HepG2 (cell line): ENCODE measurements at regions not wholly inside any gene's neighbourhood (a gene's known extent, or its start where the extent isn't known, plus 50 kb on each side); places are given as distances from the start of the nearest gene placed in this dataset.
"Not testable (repeated sequence)": the region's sequence is repeated elsewhere in the genome, so short reads cannot be mapped to it uniquely, and the experiment has no call there.

ENCODE experiments used
- ATAC-seq: fragments of 200-7000 bp; cut with Tn5 transposase; 3 replicates; pipeline ENCODE4 v1.9.1; 2020; ENCODE audit warnings: mild to moderate bottlenecking, moderate library complexity
- BruUV-seq: library from RNA; stranded (reverse); fragments of 400-500 nt; replicated peaks from 2 replicates; lab custom pipeline; 2021; lab: Mats Ljungman, UMichigan
- CTCF ChIA-PET: fragments of 300-600 bp; formaldehyde crosslinking; extraction: SDS; loops from one replicate; lab custom pipeline; 2021; ENCODE audit warnings: low total read pairs, inconsistent platforms, low intra/inter-chr PET ratio; lab: Yijun Ruan, JAX
- POLR2A ChIA-PET: fragments of 350-600 bp; sonication (Branson Sonifier 250); formaldehyde crosslinking; loops from one replicate; lab custom pipeline; 2020; ENCODE audit warnings: antibody characterized with exemption, inconsistent platforms; lab: Yijun Ruan, JAX
- DNase-seq: peaks from one replicate; pipeline ENCODE4 v3.0.0-alpha.2; 2015; ENCODE audit warnings: low spot score
- FAIRE-seq: peaks from 3 replicates; lab custom pipeline; 2011; peaks lifted over from hg19 to GRCh38; lab: Jason Lieb, UNC
- H2AFZ ChIP-seq: one replicate; pipeline ENCODE4 v1.6.1; 2011; ENCODE audit warnings: low read length, inconsistent platforms
- H3K27ac ChIP-seq: fragments of 300-600 bp; 3 replicates; pipeline ENCODE4 v1.8.0; 2011; ENCODE audit warnings: mixed run types, mild to moderate bottlenecking, mixed read lengths, low read length, inconsistent platforms; ENCODE audit not compliant: insufficient read depth; ENCODE audit errors: extremely low read length
- H3K27me3 ChIP-seq, 2 experiments: fragments of 200-600 bp in 1 of 2; 2 replicates in 1 of 2; 3 replicates in 1 of 2; pipeline versions ENCODE4 v1.6.0 to v1.8.0; 2011; ENCODE audit warnings: low read length in 2 of 2, mild to moderate bottlenecking in 2 of 2, moderate library complexity in 2 of 2, inconsistent platforms in 1 of 2; ENCODE audit not compliant: insufficient read depth in 2 of 2, control insufficient read depth in 1 of 2
- H3K36me3 ChIP-seq, 2 experiments: fragments of 200-600 bp in 1 of 2; replicated peaks in 1 of 2; 2 replicates in 1 of 2; 3 replicates in 1 of 2; pipeline versions ENCODE4 v1.5.1 to v1.8.0; 2011; ENCODE audit warnings: low read length in 2 of 2, inconsistent platforms in 1 of 2; ENCODE audit not compliant: insufficient read depth in 2 of 2, control insufficient read depth in 1 of 2
- H3K4me1 ChIP-seq: 2 replicates; pipeline ENCODE4 v1.5.1; 2012; ENCODE audit warnings: low read length, inconsistent platforms; ENCODE audit not compliant: insufficient read depth
- H3K4me2 ChIP-seq: 2 replicates; pipeline ENCODE4 v1.6.0; 2011; ENCODE audit warnings: low read depth, low read length, inconsistent platforms
- H3K4me3 ChIP-seq, 3 experiments: fragments of 200-600 bp in 1 of 3; sonication (generic), shearing (Covaris generic) in 1 of 3; replicated peaks in 1 of 3; 2 replicates each; pipeline ENCODE4 v1.5.1; 2011 to 2016; ENCODE audit warnings: low read length in 3 of 3, inconsistent platforms in 2 of 3, low read depth in 2 of 3, mild to moderate bottlenecking in 2 of 3, control low read depth in 1 of 3, mixed read lengths in 1 of 3; ENCODE audit not compliant: insufficient read depth in 1 of 3
- H3K79me2 ChIP-seq: one replicate; pipeline ENCODE4 v1.6.1; 2011; ENCODE audit warnings: low read length, inconsistent platforms; ENCODE audit not compliant: insufficient read depth
- H3K9ac ChIP-seq: 2 replicates; pipeline ENCODE4 v1.6.0; 2011; ENCODE audit warnings: mild to moderate bottlenecking, low read depth, low read length, inconsistent platforms; ENCODE audit not compliant: insufficient read depth
- H3K9me3 ChIP-seq: 2 replicates; pipeline ENCODE4 v1.5.1; 2012; ENCODE audit warnings: mild to moderate bottlenecking, low read length
- H4K20me1 ChIP-seq: 2 replicates; pipeline ENCODE4 v1.6.0; 2011; ENCODE audit warnings: inconsistent platforms, mild to moderate bottlenecking, low read length, moderate library complexity; ENCODE audit not compliant: insufficient read depth
- FOXC1 ChIP-seq: sonication (generic); formaldehyde crosslinking; IDR thresholded peaks from 2 replicates; pipeline ENCODE4 v1.8.0; 2022; ENCODE audit warnings: mild to moderate bottlenecking, missing genetic modification reagents, borderline replicate concordance
- FOXK1 ChIP-seq: sonication (generic); formaldehyde crosslinking; IDR thresholded peaks from 2 replicates; pipeline ENCODE4 v1.4.0; 2020; ENCODE audit warnings: low read depth, missing genetic modification reagents, borderline replicate concordance
- HMGXB3 ChIP-seq: sonication (generic); formaldehyde crosslinking; IDR thresholded peaks from 2 replicates; pipeline ENCODE4 v1.4.0; 2020; ENCODE audit warnings: missing genetic modification reagents, borderline replicate concordance
- ISL2 ChIP-seq: sonication (generic); formaldehyde crosslinking; IDR thresholded peaks from 2 replicates; pipeline ENCODE4 v1.5.0; 2020; ENCODE audit warnings: missing genetic modification reagents
- KAT2B ChIP-seq: fragments of 150-350 bp; IDR thresholded peaks from 2 replicates; pipeline ENCODE4 v1.6.1; 2014; ENCODE audit warnings: low read depth, low read length, borderline replicate concordance
- KLF12 ChIP-seq: sonication (generic); formaldehyde crosslinking; IDR thresholded peaks from 2 replicates; pipeline ENCODE4 v1.4.0; 2020; ENCODE audit warnings: missing genetic modification reagents, borderline replicate concordance
- NCOA5 ChIP-seq: sonication (generic); formaldehyde crosslinking; IDR thresholded peaks from 2 replicates; pipeline ENCODE4 v1.4.0; 2020; ENCODE audit warnings: missing genetic modification reagents
- NPAS2 ChIP-seq: sonication (generic); formaldehyde crosslinking; IDR thresholded peaks from 2 replicates; pipeline ENCODE4 v1.8.0; 2022; ENCODE audit warnings: mild to moderate bottlenecking, missing genetic modification reagents, borderline replicate concordance
- POLR2AphosphoS5 ChIP-seq: IDR thresholded peaks from 2 replicates; pipeline ENCODE4 v1.6.1; 2012; ENCODE audit warnings: low read depth, low read length
- TEAD3 ChIP-seq: optimal IDR thresholded peaks from 2 replicates; pipeline ENCODE3; 2016; ENCODE audit warnings: borderline replicate concordance
- ZBTB34 ChIP-seq: sonication (generic); formaldehyde crosslinking; IDR thresholded peaks from 2 replicates; pipeline ENCODE4 v1.8.0; 2022; ENCODE audit warnings: mild to moderate bottlenecking, missing genetic modification reagents
- ZBTB7A ChIP-seq: sonication (generic); formaldehyde crosslinking; IDR thresholded peaks from 2 replicates; pipeline ENCODE4 v1.8.0; 2022; ENCODE audit warnings: mild to moderate bottlenecking, missing genetic modification reagents
- ZNF101 ChIP-seq: sonication (generic); formaldehyde crosslinking; IDR thresholded peaks from 2 replicates; pipeline ENCODE4 v1.4.0; 2020; ENCODE audit warnings: mild to moderate bottlenecking, low read depth, missing genetic modification reagents, borderline replicate concordance
- ZNF136 ChIP-seq: sonication (generic); formaldehyde crosslinking; IDR thresholded peaks from 2 replicates; pipeline ENCODE4 v1.8.1; 2022; ENCODE audit warnings: low read depth, mild to moderate bottlenecking, moderate library complexity, missing genetic modification reagents
- ZNF337 ChIP-seq: sonication (generic); formaldehyde crosslinking; IDR thresholded peaks from 2 replicates; pipeline ENCODE4 v1.5.1; 2020; ENCODE audit warnings: missing genetic modification reagents, low read depth, mild to moderate bottlenecking, borderline replicate concordance
- ZNF343 ChIP-seq: sonication (generic); formaldehyde crosslinking; IDR thresholded peaks from 2 replicates; pipeline ENCODE4 v1.4.0; 2020; ENCODE audit warnings: mild to moderate bottlenecking, missing genetic modification reagents
- ZNF652 ChIP-seq: IDR thresholded peaks from 2 replicates; pipeline ENCODE4 v1.6.1; 2016; ENCODE audit warnings: low read depth, borderline replicate concordance
- WGBS: methylation state at CpG from one replicate; pipeline ENCODE4 v1.1.6; 2017; ENCODE audit warnings: low lambda C conversion rate; 5-methylcytosine and 5-hydroxymethylcytosine counted together
- in situ Hi-C: cut with HindIII; loops from 2 replicates; pipeline ENCODE4 v1.10.0; 2017; ENCODE audit warnings: low pct_unique_long_range_greater_than_20kb; ENCODE audit not compliant: extremely low pct_ligation_motif_present
- intact Hi-C: fragments of 100-400 bp; cut with micrococcal nuclease; formaldehyde crosslinking; loops from one replicate; pipeline ENCODE4 v1.10.0; 2022; ENCODE audit not compliant: unreplicated experiment

GRCh38 chrX:109922190-109922589 is 80.7 kb upstream of the TMEM164 start:
- ChIA-PET CTCF (no interaction called here), POLR2A (no interaction called here)
- Histone ChIP-seq H3K79me2 (no peaks in the 10 kb centered on the region), H3K36me3 (no peaks in the 10 kb centered on the region), H4K20me1 (no peaks in the 10 kb centered on the region), H3K4me2 (no peak overlapping the region), H3K4me3 (no peak overlapping the region), H3K27ac (no peak overlapping the region), H3K4me1 (no peaks in the 10 kb centered on the region), H2AFZ (no peak overlapping the region), H3K9ac (no peak overlapping the region), H3K27me3 (no peaks in the 10 kb centered on the region), H3K9me3 (no peaks in the 10 kb centered on the region)
- FAIRE-seq: no peak
- intact Hi-C loops: no loop called here
- WGBS: 48% methylated on average over 2 of the region's 2 CpGs
- no TSS peak for BruUV-seq
- TF ChIP-seq ZNF101 (CRISPR knock-in tag) (no peak), POLR2AphosphoS5 (no peak), ISL2 (CRISPR knock-in tag) (no peak), ZBTB34 (CRISPR knock-in tag) (no peak), KAT2B (no peak), ZNF337 (no peak), ZNF343 (CRISPR knock-in tag) (no peak), ZNF136 (no peak), ZNF652 (no peak), TEAD3 (CRISPR knock-in tag) (no peak), FOXK1 (CRISPR knock-in tag) (no peak), NCOA5 (CRISPR knock-in tag) (no peak), FOXC1 (CRISPR knock-in tag) (no peak), KLF12 (CRISPR knock-in tag) (no peak), HMGXB3 (no peak), NPAS2 (CRISPR knock-in tag) (no peak), ZBTB7A (CRISPR knock-in tag) (no peak)
- in situ Hi-C loops: loop anchor here (10.0 to 25.0 kb wide), 2 partner anchors 203 to 490 kb away; no protein-coding TSS in a partner anchor
- no peak for ATAC-seq
- DNase-seq: no peak

- H3K4me1 ChIP-seq, CTCF ChIA-PET, ATAC-seq, FAIRE-seq, H3K4me2 ChIP-seq, H2AFZ ChIP-seq, H3K9me3 ChIP-seq, H3K79me2 ChIP-seq, intact Hi-C loops, H3K9ac ChIP-seq, DNase-seq, POLR2A ChIA-PET, H3K4me3 ChIP-seq, H4K20me1 ChIP-seq, H3K27me3 ChIP-seq, BruUV-seq, H3K36me3 ChIP-seq, H3K27ac ChIP-seq: not testable (repeated sequence)
- in situ Hi-C loops: loop anchor here (10.0 kb wide), 1 partner anchor 200 kb away; no protein-coding TSS in a partner anchor
- WGBS: 47% methylated on average over 2 of the region's 3 CpGs
Observed at GRCh38 chrX:109925003-109925402, 77.9 kb upstream of the TMEM164 start.
